ENCODE measurements at regions not wholly inside any gene's neighbourhood (a gene's known extent, or its start where the extent isn't known, plus 50 kb on each side); places are given as distances from the start of the nearest gene placed in this dataset.

- no peak for DNase-seq (ENCODE audit: low spot score)
Observed at GRCh38 chr10:2019803-2020202, 282.5 kb upstream of the ADARB2 start.

- DNase-seq (ENCODE audit: low spot score) = no peak
Observed at GRCh38 chr10:2019281-2019680, 282.0 kb upstream of the ADARB2 start.

GRCh38 chr10:2014541-2014940 lies 277.2 kb upstream of the ADARB2 start:
- no peak for DNase-seq (ENCODE audit: low spot score)

- no peak for DNase-seq (ENCODE audit: low spot score)
Observed at GRCh38 chr10:2012209-2012608, 274.9 kb upstream of the ADARB2 start.

GRCh38 chr10:2011106-2011716 lies 273.9 kb upstream of the ADARB2 start:
- DNase-seq (ENCODE audit: low spot score) = no peak

- no peak for DNase-seq (ENCODE audit: low spot score)
Observed at GRCh38 chr10:2005546-2005945, 268.2 kb upstream of the ADARB2 start.

- no peak for DNase-seq (ENCODE audit: low spot score)
Observed at GRCh38 chr10:1992930-1993329, 255.6 kb upstream of the ADARB2 start.

- no peak for DNase-seq (ENCODE audit: low spot score)
Observed at GRCh38 chr10:1989090-1989489, 251.8 kb upstream of the ADARB2 start.

GRCh38 chr10:1981976-1982375 lies 244.7 kb upstream of the ADARB2 start:
- DNase-seq (ENCODE audit: low spot score) = no peak

GRCh38 chr10:1980459-1980858 lies 243.1 kb upstream of the ADARB2 start:
- no peak for DNase-seq (ENCODE audit: low spot score)

GRCh38 chr10:1978584-1978983 lies 241.3 kb upstream of the ADARB2 start:
- no peak for DNase-seq (ENCODE audit: low spot score)

GRCh38 chr10:1977461-1977860 lies 240.1 kb upstream of the ADARB2 start:
- DNase-seq (ENCODE audit: low spot score) = no peak

GRCh38 chr10:1972406-1972805 lies 235.1 kb upstream of the ADARB2 start:
- DNase-seq (ENCODE audit: low spot score) = no peak

- no peak for DNase-seq (ENCODE audit: low spot score)
Observed at GRCh38 chr10:1968257-1969033, 231.1 kb upstream of the ADARB2 start.

GRCh38 chr10:1966712-1967376 lies 229.5 kb upstream of the ADARB2 start:
- DNase-seq (ENCODE audit: low spot score) = no peak

GRCh38 chr10:1964476-1964875 lies 227.2 kb upstream of the ADARB2 start:
- DNase-seq (ENCODE audit: low spot score) = no peak

GRCh38 chr10:1963341-1963740 lies 226.0 kb upstream of the ADARB2 start:
- no peak for DNase-seq (ENCODE audit: low spot score)

GRCh38 chr10:1961989-1962388 lies 224.7 kb upstream of the ADARB2 start:
- peak; percentile 2 for DNase-seq (ENCODE audit: low spot score)

- DNase-seq (ENCODE audit: low spot score) = no peak
Observed at GRCh38 chr10:1960982-1961381, 223.7 kb upstream of the ADARB2 start.

GRCh38 chr10:1957057-1957456 lies 219.7 kb upstream of the ADARB2 start:
- DNase-seq (ENCODE audit: low spot score) = no peak

- DNase-seq (ENCODE audit: low spot score) = no peak
Observed at GRCh38 chr10:1954300-1954699, 217.0 kb upstream of the ADARB2 start.

GRCh38 chr10:1952126-1953095 lies 215.1 kb upstream of the ADARB2 start:
- DNase-seq (ENCODE audit: low spot score) = no peak

All from kidney tubule cell (primary cell).